Spinal cord (tissue), 9 donors: ENCODE measurements at regions not wholly inside any gene's neighbourhood (a gene's known extent, or its start where the extent isn't known, plus 50 kb on each side); places are given as distances from the start of the nearest gene placed in this dataset.
"Not testable (repeated sequence)": the region's sequence is repeated elsewhere in the genome, so short reads cannot be mapped to it uniquely, and the experiment has no call there.

Source experiments
- DNase-seq, 6 donors: peaks; one replicate each; pipeline versions ENCODE4 v3.0.0 to v3.0.0-alpha.2; 2013 to 2015; ENCODE audit warnings: low spot score in 6 of 6, low read depth in 4 of 6
- H3K27ac ChIP-seq: one replicate; pipeline ENCODE4 v1.5.1; 2013; ENCODE audit warnings: low read depth, low read length, control low read depth
- H3K27me3 ChIP-seq: one replicate; pipeline ENCODE4 v1.6.1; 2013; ENCODE audit warnings: low read length; ENCODE audit not compliant: control insufficient read depth, insufficient read depth
- H3K36me3 ChIP-seq: one replicate; pipeline ENCODE4 v1.6.1; 2013; ENCODE audit warnings: low read length; ENCODE audit not compliant: control insufficient read depth, insufficient read depth
- H3K4me1 ChIP-seq: one replicate; pipeline ENCODE4 v1.6.1; 2013; ENCODE audit warnings: low read length; ENCODE audit not compliant: control insufficient read depth, insufficient read depth
- H3K4me3 ChIP-seq: one replicate; pipeline ENCODE4 v1.5.1; 2013; ENCODE audit warnings: low read depth, low read length, control low read depth
- H3K9me3 ChIP-seq: one replicate; pipeline ENCODE4 v1.6.1; 2013; ENCODE audit warnings: low read length; ENCODE audit not compliant: control insufficient read depth, insufficient read depth
- WGBS: methylation state at CpG from one replicate; pipeline ENCODE4 v1.1.5; 2013; ENCODE audit warnings: missing lambda C conversion rate; ENCODE audit not compliant: insufficient coverage; 5-methylcytosine and 5-hydroxymethylcytosine counted together
- donor health status: healthy.

GRCh38 chr20:26059324-26059723, 362.7 kb upstream of the ZNF337 start:
- not testable (repeated sequence) for H3K4me1 ChIP-seq, H3K27ac ChIP-seq, H3K9me3 ChIP-seq, H3K4me3 ChIP-seq, H3K27me3 ChIP-seq, H3K36me3 ChIP-seq, DNase-seq
- no CpG with 5 or more reads among the region's 28 CpGs for WGBS

DNA sequence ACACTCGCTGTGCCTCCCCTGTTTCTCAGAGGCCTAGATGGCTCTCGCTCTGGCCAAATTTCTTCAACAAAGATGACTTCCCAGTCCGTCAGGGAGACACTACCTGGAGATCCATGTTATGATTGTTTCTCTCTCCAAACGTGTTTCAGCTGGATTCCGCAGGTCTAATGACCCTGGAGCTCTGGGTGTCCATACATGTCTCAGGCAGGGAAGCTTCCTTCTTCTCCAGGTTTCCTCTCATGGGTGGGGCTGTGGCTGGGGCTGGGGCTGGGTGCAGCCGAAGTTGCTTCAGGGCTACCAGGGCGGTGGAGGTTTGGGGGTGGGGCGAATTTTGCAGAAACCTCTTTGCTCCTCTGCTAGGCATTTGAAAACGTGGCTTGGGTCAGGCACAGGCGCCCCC, 361.8 kb upstream of the ZNF337 start:
- DNase-seq, H3K36me3 ChIP-seq, H3K4me3 ChIP-seq, H3K27me3 ChIP-seq, H3K27ac ChIP-seq, H3K4me1 ChIP-seq, H3K9me3 ChIP-seq: not testable (repeated sequence)
- no CpG with 5 or more reads among the region's 10 CpGs for WGBS

GRCh38 chr20:26057135-26057752, 360.6 kb upstream of the ZNF337 start:
- not testable (repeated sequence) for H3K9me3 ChIP-seq, H3K4me3 ChIP-seq, H3K4me1 ChIP-seq, H3K27ac ChIP-seq, DNase-seq, H3K36me3 ChIP-seq, H3K27me3 ChIP-seq
- WGBS = no CpG with 5 or more reads among the region's 41 CpGs

- H3K27ac ChIP-seq, H3K27me3 ChIP-seq, H3K36me3 ChIP-seq, H3K4me3 ChIP-seq, DNase-seq, H3K4me1 ChIP-seq, H3K9me3 ChIP-seq: not testable (repeated sequence)
- no CpG with 5 or more reads among the region's 4 CpGs for WGBS
These were observed 329.1 kb upstream of the ZNF337 start for GRCh38 chr20:26025792-26026191.

DNA sequence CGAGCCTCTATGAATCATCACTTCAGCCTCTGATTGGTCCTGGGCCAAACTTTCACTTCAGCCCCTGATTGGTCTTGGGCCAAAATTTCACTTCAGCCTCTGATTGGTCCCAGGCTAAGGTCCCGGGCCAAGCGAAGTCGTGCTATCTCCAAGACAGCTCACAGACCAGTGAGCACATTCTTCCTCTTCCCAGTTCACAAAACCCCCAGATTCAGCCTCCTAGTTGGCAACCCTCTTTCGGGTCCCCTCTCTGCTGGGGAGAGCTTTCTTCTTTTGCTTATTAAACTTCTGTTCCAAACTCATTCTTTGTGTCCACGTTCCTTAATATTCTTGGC, 314.3 kb upstream of the ZNF337 start:
- H3K9me3 ChIP-seq, H3K27ac ChIP-seq, H3K4me1 ChIP-seq, H3K36me3 ChIP-seq, H3K4me3 ChIP-seq, DNase-seq, H3K27me3 ChIP-seq: not testable (repeated sequence)
- WGBS = no CpG with 5 or more reads among the region's 6 CpGs

GRCh38 chr20:26010224-26010941, 313.7 kb upstream of the ZNF337 start:
- not testable (repeated sequence) for H3K27me3 ChIP-seq, H3K9me3 ChIP-seq, H3K36me3 ChIP-seq, H3K4me1 ChIP-seq
- peak overlapping the region; percentile 62 for H3K4me3 ChIP-seq
- 0% methylated on average over 1 of the region's 13 CpGs for WGBS
- peak in 4 of 6 donors; percentile 37 to 72 (median 50) for DNase-seq
- peak overlapping the region; percentile 93 for H3K27ac ChIP-seq

DNA sequence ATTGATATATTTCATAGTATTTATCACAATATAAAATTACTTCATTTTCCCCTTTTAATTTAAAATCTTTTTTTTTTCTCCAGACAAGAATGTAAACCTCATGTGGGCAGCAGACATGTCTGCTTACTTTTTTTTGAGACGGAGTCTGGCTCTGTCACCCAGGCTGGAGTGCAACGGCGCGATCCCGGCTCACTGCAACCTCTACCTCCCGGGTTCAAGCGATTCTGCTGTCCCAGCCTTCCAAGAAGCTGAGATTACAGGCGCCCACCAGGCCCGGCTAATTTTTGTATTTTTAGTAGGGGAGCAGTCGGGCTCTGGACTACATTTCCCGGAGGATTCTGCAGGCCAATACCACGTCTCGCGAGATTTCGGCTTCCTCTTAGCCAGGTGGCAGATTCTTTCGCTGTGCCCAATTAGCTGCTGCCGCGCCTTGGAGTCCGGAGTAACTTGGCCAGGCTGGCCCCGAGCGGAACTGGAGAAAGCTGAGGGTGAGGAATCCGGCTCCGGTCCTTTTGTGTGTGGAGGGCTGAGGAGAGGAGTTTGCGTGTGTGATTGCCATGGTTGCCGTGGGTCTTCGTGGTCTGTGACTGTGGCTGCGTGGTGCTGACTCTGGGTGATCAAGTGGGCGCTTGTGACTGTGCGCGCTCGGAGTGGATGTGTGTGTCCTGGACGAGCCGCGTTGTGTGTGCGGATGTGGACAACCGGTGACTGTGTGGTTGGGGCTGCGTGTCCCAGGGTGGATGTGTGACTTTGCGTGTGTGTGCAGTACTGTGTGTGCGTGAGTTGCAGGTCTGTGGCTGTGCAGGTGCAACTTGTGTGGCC, 313.0 kb upstream of the ZNF337 start:
- Histone ChIP-seq H3K27ac (peak overlapping the region; percentile 93), H3K4me3 (peak overlapping the region; percentile 62)
- DNase-seq = peak in 5 of 6 donors; percentile 63 to 96 (median 82)
- H3K9me3 ChIP-seq, H3K4me1 ChIP-seq, H3K27me3 ChIP-seq, H3K36me3 ChIP-seq: not testable (repeated sequence)
- 19% methylated on average over 24 of the region's 39 CpGs for WGBS

GRCh38 chr20:26008026-26008425, 311.4 kb upstream of the ZNF337 start:
- H3K36me3 ChIP-seq, H3K27me3 ChIP-seq, DNase-seq, H3K27ac ChIP-seq, H3K4me1 ChIP-seq, H3K9me3 ChIP-seq, H3K4me3 ChIP-seq: not testable (repeated sequence)
- WGBS = 100% methylated on average over 2 of the region's 9 CpGs

GRCh38 chr20:26006164-26006563, 309.5 kb upstream of the ZNF337 start:
- H3K9me3 ChIP-seq, DNase-seq, H3K27me3 ChIP-seq, H3K36me3 ChIP-seq, H3K27ac ChIP-seq, H3K4me3 ChIP-seq, H3K4me1 ChIP-seq: not testable (repeated sequence)
- 92% methylated on average over 2 of the region's 4 CpGs for WGBS

- 73% methylated on average over 2 of the region's 3 CpGs for WGBS
- H3K36me3 ChIP-seq, H3K4me3 ChIP-seq, H3K27ac ChIP-seq, H3K9me3 ChIP-seq, H3K27me3 ChIP-seq, H3K4me1 ChIP-seq, DNase-seq: not testable (repeated sequence)
These were observed 307.3 kb upstream of the ZNF337 start for GRCh38 chr20:26003959-26004358.
